ENCODE measurements at regions not wholly inside any gene's neighbourhood (a gene's known extent, or its start where the extent isn't known, plus 50 kb on each side); places are given as distances from the start of the nearest gene placed in this dataset.

- H3F3A ChIP-seq (ENCODE audit: insufficient read depth, low read length, poor library complexity, severe bottlenecking): no peaks in the 10 kb centered on the region
- no peaks in the 10 kb centered on the region for H4K20me1 ChIP-seq (ENCODE audit: insufficient read depth)
- H3K27me3 ChIP-seq (ENCODE audit: insufficient read depth, low read depth, low read length): no peaks in the 10 kb centered on the region
- H2AFZ ChIP-seq (ENCODE audit: low read depth, low read length): no peak overlapping the region
- H3K9me2 ChIP-seq (ENCODE audit: insufficient read depth, low read length): no peaks in the 10 kb centered on the region
- H3K9ac ChIP-seq (ENCODE audit: low read length): no peak overlapping the region
- H3K4me3 ChIP-seq (ENCODE audit: low read length): no peak overlapping the region
- no peak overlapping the region for H3K4me2 ChIP-seq (ENCODE audit: low read length)
- H3K27ac ChIP-seq (ENCODE audit: low read length): no peak overlapping the region
- TF ChIP-seq POLR2AphosphoS5 (IDR thresholded peaks at IDR 0.05): no peak
- no peak for TF ChIP-seq MXI1 (conservative IDR thresholded peaks at IDR 0.05; ENCODE audit: poor library complexity, severe bottlenecking)
- no peak for TF ChIP-seq EZH2 (IDR thresholded peaks at IDR 0.05; ENCODE audit: borderline replicate concordance, insufficient read depth, low read length, poor library complexity, severe bottlenecking)
- no peak for TF ChIP-seq CTCF (IDR thresholded peaks at IDR 0.05; ENCODE audit: poor library complexity, severe bottlenecking)
- no peaks in the 10 kb centered on the region for H3K79me2 ChIP-seq (replicated peaks; ENCODE audit: insufficient read depth, low read length)
- no peaks in the 10 kb centered on the region for H3K9me3 ChIP-seq (ENCODE audit: low read length)
- H3K36me3 ChIP-seq (ENCODE audit: insufficient read depth, low read length): no peaks in the 10 kb centered on the region
These were observed 483.9 kb downstream of the CD83 start for GRCh38 chr6:14601490-14601889.

- Histone ChIP-seq H3K9me2 (ENCODE audit: insufficient read depth, low read length) (no peaks in the 10 kb centered on the region), H3K9ac (ENCODE audit: low read length) (no peak overlapping the region), H3F3A (ENCODE audit: insufficient read depth, low read length, poor library complexity, severe bottlenecking) (no peaks in the 10 kb centered on the region), H3K27ac (ENCODE audit: low read length) (no peak overlapping the region), H3K9me3 (ENCODE audit: low read length) (no peaks in the 10 kb centered on the region), H3K36me3 (ENCODE audit: insufficient read depth, low read length) (no peaks in the 10 kb centered on the region), H3K4me3 (ENCODE audit: low read length) (no peak overlapping the region), H3K4me2 (ENCODE audit: low read length) (no peak overlapping the region), H3K27me3 (ENCODE audit: insufficient read depth, low read depth, low read length) (no peaks in the 10 kb centered on the region), H2AFZ (ENCODE audit: low read depth, low read length) (no peak overlapping the region), H4K20me1 (ENCODE audit: insufficient read depth) (no peaks in the 10 kb centered on the region), H3K79me2 (replicated peaks; ENCODE audit: insufficient read depth, low read length) (no peaks in the 10 kb centered on the region)
- TF ChIP-seq POLR2AphosphoS5 (IDR thresholded peaks at IDR 0.05) (no peak), REST (IDR thresholded peaks at IDR 0.05; ENCODE audit: borderline replicate concordance) (no peak), SMC3 (conservative IDR thresholded peaks at IDR 0.05; ENCODE audit: poor library complexity) (no peak), MXI1 (conservative IDR thresholded peaks at IDR 0.05; ENCODE audit: poor library complexity, severe bottlenecking) (no peak), TAF1 (IDR thresholded peaks at IDR 0.05; ENCODE audit: low read depth) (no peak), CTCF (IDR thresholded peaks at IDR 0.05; ENCODE audit: poor library complexity, severe bottlenecking) (no peak), EZH2 (IDR thresholded peaks at IDR 0.05; ENCODE audit: borderline replicate concordance, insufficient read depth, low read length, poor library complexity, severe bottlenecking) (no peak), RAD21 (conservative IDR thresholded peaks at IDR 0.05) (no peak), EP300 (conservative IDR thresholded peaks at IDR 0.05; ENCODE audit: poor library complexity, severe bottlenecking) (no peak)
These were observed 488.8 kb downstream of the CD83 start for GRCh38 chr6:14606353-14606752.
